ENCODE measurements at regions not wholly inside any gene's neighbourhood (a gene's known extent, or its start where the extent isn't known, plus 50 kb on each side); places are given as distances from the start of the nearest gene placed in this dataset.
A peak's percentile ranks its signal among the peaks of the same experiment; 100 is the strongest.
"Not testable (repeated sequence)": the region's sequence is repeated elsewhere in the genome, so short reads cannot be mapped to it uniquely, and the experiment has no call there.

DNA sequence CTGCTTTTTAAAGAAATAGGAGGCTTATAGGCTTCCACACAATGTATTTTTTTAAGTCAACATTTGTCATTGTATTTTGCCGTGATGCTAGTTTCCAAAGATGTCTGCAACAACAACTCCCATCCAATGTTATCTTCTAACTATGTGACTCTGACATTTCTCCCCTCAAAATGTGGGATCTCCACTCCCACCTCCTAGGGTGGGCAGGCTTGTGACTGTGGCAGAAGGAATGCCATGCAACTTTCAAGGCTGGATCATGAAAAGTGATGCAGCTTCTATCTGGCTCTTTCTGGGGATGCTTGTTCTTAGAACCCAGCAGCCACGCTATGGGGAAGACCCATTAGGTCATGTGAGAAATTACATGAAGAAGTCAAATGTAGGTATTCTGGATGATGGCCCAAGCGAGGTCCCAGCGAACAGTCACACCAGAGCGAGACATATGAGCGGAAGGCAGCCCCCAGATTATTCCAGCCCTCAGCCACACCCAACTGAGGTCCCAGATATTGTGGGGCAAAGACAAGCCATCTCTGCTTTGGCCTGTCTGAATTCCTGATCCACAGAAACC is 124.3 kb downstream of the BDH1 start:
- DNase-seq (ENCODE audit: low read depth in 2 of 3, low spot score in 2 of 3): no peak

- DNase-seq (ENCODE audit: low read depth in 2 of 3, low spot score in 2 of 3): no peak
Measured at GRCh38 chr3:197430934-197431333, 124.8 kb downstream of the BDH1 start.

DNA sequence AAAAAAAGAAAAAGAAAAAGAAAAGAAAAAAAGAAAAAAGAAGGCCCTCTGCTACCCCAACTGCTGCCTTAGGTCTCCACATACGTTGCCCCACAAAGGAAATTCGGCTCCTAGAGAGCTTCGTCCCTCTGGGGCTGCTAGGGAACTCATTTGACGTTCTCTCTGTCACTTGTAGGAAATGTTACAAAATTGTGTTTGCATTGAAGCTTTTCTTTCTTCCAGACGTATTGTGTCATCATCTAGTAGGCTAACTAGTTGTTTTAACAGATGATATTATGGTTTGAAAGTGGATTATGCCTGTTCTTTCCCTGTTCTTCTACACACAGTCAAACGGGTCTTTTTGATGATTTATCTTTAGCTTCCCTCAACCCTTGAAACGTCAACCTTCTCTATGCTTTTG is 125.3 kb downstream of the BDH1 start:
- DNase-seq (ENCODE audit: low read depth in 2 of 3, low spot score in 2 of 3): no peak

DNA sequence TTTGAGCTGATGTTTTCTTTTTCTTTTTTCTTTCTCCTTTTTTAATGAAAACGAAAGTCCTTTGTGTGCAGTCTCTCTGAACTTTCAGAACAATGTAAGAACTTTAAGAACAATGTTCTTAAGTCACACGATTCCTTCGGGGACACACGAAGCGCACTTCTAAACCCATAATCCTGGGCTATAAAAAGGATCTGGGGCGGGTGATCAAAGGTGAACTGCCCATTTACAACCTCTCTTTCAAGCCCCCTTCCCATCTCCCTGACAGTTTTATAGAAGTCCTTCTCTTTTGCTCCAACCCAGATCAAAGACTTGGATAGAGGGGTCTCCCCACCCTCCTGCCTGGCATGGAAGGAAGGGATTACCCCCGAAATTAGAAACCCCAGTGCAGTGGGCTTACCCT is 126.8 kb downstream of the BDH1 start:
- DNase-seq (ENCODE audit: low read depth in 2 of 3, low spot score in 2 of 3): no peak

DNA sequence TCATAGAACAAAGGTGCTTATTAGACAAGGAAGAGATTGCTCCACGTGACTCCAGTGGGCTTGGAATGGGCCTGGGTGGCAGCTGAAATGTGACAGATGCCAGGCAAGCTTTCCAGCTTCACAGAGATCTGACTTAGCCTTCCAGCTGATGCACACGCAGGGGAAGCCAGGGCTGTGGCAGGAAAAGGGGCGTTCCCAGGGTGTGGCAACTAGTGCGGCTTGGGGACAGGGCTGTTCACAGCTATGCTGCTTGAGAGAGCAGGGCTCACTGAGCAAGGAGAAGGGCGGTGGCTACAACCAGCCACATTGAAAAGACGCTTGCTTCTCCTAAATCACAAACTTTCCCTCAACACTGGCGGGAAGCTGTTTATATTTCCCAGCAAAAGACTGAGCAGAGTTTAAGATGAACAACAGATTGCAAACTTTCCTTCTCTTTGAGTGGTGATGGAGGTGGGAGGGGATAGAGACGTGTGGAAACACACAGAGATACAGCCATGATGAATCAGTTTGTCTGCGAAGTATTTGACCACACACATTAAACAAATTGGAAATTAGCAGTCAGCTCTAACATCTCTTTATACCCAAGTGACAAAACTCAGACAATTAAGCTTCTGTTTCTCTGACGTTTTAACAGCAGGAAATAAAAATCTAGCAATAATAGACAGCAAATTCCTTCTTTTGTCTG is 127.5 kb downstream of the BDH1 start:
- DNase-seq (ENCODE audit: low read depth in 2 of 3, low spot score in 2 of 3): peak; percentile 35 to 44 (median 40)

DNA sequence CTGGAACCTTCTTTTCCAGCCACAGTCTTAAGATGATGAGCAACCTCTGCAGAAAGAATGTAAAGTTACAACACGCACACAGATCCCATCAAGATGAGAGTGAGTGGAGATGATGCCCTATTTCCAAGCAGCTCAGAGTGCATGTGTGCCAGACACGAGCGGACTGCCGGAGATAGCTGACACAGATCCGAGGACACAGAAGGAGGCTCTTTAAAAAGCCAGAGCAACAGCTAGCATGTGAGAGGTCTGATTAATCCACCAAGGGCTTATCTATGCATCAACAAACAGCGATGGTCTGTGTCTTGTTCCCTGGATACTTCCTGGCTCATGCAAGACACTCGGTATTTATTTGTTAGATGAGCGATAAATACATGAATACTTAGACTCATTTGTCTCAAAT is 128.6 kb upstream of the DLG1 start:
- no peak for DNase-seq (ENCODE audit: low read depth in 2 of 3, low spot score in 2 of 3)

GRCh38 chr3:197426121-197426566 is 127.7 kb upstream of the DLG1 start:
- DNase-seq (ENCODE audit: low read depth in 2 of 3, low spot score in 2 of 3): no peak

GRCh38 chr3:197425485-197426120 is 127.2 kb upstream of the DLG1 start:
- DNase-seq (ENCODE audit: low read depth in 2 of 3, low spot score in 2 of 3): no peak

- no peak for DNase-seq (ENCODE audit: low read depth in 2 of 3, low spot score in 2 of 3)
Measured at GRCh38 chr3:197424674-197425484, 126.5 kb upstream of the DLG1 start.

GRCh38 chr3:197424266-197424665 is 125.9 kb upstream of the DLG1 start:
- DNase-seq (ENCODE audit: low read depth in 2 of 3, low spot score in 2 of 3): no peak

DNA sequence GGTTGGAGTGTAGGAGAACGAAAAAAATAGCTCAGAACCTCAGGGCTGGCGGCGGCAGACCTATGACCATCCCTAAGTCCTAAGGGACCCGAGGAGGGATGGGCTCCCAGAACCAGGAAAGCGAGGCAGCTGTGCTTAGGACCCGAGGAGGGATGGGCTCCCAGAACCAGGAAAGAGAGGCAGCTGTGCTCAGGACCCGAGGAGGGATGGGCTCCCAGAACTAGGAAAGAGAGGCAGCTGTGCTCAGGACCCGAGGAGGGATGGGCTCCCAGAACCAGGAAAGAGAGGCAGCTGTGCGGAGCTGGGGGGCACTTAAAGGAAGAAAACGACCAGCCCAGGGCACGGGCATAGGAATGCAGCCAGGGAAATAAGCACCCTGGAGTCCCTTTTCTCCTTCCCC is 125.0 kb upstream of the DLG1 start:
- no peak for DNase-seq (ENCODE audit: low read depth in 2 of 3, low spot score in 2 of 3)

DNA sequence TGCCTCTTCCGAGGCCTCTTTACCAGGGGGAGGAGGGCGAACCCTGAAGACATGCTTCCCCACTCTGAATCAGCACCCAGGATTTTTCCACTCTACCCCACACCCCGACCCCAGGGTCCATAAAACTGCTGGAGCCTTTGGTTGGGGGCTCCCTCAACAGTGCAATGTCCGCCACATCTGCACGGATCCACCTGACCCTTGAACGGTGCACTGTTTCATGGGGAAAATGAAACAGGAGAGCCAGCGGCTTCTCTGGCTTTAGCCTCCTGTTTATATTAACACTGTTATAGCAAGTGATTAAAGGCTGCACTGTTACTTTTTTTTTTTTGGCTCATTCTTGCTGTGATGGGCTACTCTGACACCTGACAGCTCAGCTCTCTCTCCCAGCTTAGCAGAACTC is 124.1 kb upstream of the DLG1 start:
- no peak for DNase-seq (ENCODE audit: low read depth in 2 of 3, low spot score in 2 of 3)

GRCh38 chr3:197421021-197421420 is 122.6 kb upstream of the DLG1 start:
- DNase-seq (ENCODE audit: low read depth in 2 of 3, low spot score in 2 of 3): no peak

GRCh38 chr3:197420566-197420965 is 122.2 kb upstream of the DLG1 start:
- DNase-seq (ENCODE audit: low read depth in 2 of 3, low spot score in 2 of 3): no peak

DNA sequence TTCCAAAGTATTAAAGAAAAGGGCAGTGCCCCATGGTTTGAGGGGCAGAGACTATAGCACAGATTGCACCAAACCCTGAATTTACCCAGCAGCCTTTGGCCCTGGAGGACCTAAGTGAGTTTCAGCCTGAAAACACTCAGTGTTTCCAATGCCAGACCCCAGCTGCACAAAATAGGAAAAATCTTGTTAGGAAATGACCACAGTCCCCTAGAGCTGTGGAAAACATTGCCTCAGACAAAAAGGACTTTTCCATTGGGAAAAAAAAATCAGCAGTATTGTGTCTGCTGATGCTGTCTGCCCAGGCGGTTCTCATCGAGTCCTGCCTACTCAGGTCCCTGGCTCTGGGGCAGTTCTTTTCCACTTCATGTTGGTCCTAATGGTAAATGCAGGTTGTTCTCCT is 121.7 kb upstream of the DLG1 start:
- DNase-seq (ENCODE audit: low read depth in 2 of 3, low spot score in 2 of 3): no peak

DNA sequence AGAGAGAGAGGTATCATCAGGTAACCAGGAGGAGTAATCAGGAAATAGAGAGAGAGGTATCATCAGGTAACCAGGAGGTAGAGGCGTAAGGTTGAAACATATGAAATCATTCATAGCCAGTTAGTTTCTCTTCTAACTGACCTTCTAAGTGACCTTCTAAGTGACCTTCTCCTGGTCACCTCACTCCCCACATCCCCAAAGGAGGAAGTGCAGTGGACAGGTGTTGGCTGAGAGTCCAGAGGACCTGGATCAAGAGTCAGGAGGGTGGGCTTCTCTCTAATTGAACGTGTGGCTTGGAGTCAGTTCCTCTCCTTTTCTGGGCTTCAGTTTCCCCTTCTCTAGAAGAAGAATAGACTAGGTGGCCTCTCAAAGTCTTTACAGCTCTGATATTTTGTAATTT is 121.3 kb upstream of the DLG1 start:
- no peak for DNase-seq (ENCODE audit: low read depth in 2 of 3, low spot score in 2 of 3)

- no peak for DNase-seq (ENCODE audit: low read depth in 2 of 3, low spot score in 2 of 3)
Measured at GRCh38 chr3:197417911-197418618, 119.7 kb upstream of the DLG1 start.

GRCh38 chr3:197417441-197417840 is 119.0 kb upstream of the DLG1 start:
- no peak for DNase-seq (ENCODE audit: low read depth in 2 of 3, low spot score in 2 of 3)

DNA sequence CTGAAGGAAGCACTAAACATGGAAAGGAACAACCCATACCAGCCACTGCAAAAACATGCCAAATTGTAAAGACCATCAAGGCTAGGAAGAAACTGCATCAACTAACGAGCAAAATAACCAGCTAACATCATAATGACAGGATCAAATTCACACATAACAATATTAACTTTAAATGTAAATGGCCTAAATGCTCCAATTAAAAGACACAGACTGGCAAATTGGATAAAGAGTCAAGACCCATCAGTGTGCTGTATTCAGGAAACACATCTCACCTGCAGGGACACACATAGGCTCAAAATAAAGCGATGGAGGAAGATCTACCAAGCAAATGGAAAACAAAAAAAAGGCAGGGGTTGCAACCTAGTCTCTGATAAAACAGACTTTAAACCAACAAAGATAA is 113.5 kb upstream of the DLG1 start:
- not testable (repeated sequence) for DNase-seq (ENCODE audit: low read depth in 2 of 3, low spot score in 2 of 3)

DNA sequence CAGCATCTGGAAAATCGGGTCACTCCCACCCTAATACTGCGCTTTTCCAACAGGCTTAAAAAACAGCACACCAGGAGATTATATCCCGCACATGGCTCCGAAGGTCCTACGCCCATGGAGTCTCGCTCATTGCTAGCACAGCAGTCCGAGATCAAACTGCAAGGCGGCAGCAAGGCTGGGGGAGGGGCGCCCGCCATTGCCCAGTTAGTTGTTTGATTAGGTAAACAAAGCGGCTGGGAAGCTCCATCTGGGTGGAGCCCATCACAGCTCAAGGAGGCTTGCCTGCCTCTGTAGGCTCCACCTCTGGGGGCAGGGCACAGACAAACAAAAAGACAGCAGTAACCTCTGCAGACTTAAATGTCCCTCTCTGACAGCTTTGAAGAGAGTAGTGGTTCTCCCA is 111.8 kb upstream of the DLG1 start:
- not testable (repeated sequence) for DNase-seq (ENCODE audit: low read depth in 2 of 3, low spot score in 2 of 3)
